Right lung (tissue), 2 donors: ENCODE measurements at regions not wholly inside any gene's neighbourhood (a gene's known extent, or its start where the extent isn't known, plus 50 kb on each side); places are given as distances from the start of the nearest gene placed in this dataset.
A peak's percentile ranks its signal among the peaks of the same experiment; 100 is the strongest.
"Not testable (repeated sequence)": the region's sequence is repeated elsewhere in the genome, so short reads cannot be mapped to it uniquely, and the experiment has no call there.

Experiments used
- DNase-seq, 2 donors: peaks; one replicate each; pipeline ENCODE4 v3.0.0-alpha.2; 2013

DNA sequence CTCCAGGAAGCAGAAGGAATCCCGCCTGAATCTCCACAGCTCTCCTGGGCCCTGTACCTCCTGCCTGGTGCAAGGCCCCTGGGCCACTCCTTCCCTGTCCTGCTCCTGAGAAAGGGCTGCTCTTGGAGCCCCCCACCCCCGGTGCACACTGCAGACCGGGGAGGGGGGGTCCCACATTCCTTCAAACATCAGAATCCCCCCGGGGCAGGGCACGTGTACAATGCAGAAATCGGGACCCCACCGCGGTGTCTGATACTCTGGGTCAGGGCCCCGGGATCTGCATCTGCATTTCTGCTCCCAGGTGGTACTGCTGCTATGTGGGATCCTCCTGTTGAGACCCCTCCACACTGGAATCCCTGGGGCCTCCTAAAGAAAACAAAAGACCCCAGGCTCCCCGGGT, 99.5 kb upstream of the GSE1 start:
- DNase-seq: no peak

DNA sequence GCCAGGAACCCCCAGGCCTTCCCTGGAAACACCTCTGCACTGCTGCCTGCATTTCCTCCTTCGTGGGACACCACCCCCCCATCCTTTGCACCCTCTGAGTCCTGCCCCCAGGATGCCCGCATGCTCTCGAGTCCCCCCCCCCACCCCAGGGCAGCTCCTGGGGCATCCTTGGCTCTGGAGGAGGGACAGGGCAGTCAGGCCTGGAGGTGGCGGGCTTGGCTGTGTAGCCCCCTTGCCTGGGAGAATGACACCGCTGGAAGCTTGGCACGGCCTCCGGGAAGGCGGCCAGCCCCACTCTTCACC, 98.9 kb upstream of the GSE1 start:
- DNase-seq: no peak

DNA sequence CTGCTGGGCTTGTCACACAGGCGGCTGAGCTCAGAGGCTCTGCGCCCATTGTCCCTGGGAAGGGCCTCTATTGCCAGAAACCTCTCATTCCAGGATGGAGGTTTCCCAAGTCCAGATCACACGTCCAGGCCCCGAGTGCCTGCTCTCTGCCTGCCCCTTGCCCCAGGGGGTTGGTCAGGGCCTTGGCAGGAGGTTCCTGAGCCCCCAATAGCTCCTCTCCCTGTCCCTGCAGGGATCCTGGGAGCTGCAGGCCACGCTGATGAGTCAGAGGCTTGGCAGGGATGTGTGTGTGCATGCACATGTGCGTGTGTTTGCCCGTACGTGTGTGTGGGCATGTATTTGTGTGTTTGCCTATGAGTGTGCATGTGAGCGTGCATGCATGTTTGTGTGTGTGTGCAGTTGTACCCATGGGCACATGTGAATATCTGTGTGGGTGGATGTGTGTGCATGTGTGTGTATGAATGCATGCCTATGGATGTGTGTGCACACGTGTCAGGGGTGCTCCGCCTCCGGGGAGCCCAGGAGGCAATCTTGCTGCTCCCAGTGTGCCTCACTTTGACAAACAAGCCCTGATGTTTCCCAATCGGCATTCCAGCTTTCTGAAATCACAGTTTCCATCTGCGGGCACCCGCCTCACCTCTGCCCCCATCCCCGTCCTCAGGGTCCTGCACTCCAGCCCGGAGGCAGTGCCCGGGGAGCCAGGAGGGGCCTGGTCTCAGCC, 98.4 kb upstream of the GSE1 start:
- peak; percentile 76 to 80 for DNase-seq

DNA sequence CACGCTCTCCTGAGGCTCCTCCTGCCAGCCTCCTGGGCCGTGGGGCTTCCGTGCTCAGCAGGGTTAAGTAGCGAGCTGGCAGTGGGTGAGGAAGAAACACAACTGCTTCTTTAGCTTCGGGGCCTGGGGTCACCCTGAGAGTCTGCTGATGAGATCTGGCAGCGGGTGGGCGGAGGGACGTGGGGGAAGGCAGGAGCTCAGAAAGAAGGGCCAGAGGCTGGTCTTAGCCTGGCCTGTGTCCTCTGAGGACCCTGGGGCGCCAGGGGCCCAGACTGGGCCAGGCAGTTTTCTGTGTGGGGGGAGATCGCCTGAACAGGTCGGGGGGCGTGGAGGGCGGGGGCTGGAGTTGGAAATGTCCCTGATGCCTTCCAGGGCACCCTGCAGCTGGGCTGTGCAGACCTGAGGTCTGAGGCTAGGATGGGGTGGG, 97.8 kb upstream of the GSE1 start:
- DNase-seq: no peak

DNA sequence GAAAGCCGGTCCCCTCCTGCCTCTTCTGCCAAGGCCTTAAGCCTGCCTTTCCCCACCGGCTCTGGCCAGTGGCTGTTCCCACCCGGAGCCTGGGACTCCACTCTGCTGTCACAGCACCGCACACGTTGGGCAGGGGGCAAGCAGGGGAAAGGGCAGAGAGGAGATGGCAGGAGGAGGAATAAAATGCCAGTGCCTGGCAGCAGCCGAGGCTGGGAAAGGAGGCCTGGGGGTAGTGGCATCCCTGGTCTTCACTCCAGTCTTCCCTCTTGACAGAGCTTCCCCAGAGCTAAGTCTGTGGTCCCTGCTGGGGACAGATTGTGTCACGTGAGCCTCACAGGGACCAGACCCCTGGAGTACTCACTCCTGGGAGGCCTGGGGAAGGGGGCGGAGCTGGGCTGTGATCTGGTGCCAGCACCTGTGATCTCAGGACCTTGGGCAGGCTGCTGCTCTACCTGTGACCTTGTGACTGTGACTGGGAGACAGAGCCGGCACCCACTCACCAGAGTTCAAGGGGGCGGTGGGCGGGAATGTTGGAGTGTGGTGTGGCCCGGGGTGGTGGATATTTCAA, 97.2 kb upstream of the GSE1 start:
- DNase-seq: no peak

DNA sequence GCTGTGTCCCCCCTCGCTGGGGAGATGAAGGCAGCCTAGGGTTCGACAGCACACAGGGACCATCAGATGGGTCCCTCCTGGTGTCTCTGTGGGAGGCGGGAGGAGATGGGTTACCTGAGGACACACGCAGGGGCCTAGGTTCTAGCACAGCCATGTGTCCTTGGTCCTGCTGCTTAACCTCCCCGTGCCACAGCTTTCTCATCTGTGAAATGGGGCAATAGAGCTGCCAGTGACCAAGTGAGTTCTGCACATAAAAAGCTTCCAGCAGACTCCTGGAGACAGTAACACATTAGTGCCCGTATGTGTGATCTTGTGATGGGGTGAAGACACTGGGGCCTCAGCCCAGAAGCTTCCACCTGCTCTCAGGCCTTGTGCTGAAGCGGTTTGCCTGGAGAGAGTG, 96.0 kb upstream of the GSE1 start:
- no peak for DNase-seq

DNA sequence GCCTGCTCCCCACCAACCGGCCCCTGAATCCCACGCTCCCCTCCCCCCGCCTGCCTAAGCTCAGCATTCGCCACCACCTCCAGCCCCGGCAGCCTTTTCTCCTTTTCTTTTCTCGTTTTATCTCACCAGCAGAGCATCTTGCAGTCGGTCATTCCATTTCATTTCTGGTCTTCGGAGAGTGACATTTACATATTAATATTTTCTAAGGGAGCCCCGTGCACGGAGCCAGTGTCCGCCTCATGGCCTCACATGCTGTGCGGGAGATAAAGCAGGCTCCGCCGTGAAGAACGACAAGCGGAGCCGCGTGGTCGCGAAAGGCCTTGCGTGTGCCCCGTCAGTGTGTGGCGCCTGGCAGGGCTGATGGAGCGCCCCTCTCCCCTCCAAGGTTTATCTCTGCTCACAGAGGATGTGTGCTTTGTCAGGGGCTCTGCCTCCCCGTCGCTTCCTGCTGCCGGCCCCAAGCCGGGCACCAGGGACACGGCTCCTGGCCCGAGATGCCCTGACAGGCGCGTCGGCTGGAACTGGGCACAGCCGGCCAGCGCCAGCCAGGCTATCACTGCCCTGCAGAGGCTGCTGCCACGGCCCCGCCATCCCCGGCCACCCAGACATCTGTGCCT, 95.5 kb upstream of the GSE1 start:
- no peak for DNase-seq

DNA sequence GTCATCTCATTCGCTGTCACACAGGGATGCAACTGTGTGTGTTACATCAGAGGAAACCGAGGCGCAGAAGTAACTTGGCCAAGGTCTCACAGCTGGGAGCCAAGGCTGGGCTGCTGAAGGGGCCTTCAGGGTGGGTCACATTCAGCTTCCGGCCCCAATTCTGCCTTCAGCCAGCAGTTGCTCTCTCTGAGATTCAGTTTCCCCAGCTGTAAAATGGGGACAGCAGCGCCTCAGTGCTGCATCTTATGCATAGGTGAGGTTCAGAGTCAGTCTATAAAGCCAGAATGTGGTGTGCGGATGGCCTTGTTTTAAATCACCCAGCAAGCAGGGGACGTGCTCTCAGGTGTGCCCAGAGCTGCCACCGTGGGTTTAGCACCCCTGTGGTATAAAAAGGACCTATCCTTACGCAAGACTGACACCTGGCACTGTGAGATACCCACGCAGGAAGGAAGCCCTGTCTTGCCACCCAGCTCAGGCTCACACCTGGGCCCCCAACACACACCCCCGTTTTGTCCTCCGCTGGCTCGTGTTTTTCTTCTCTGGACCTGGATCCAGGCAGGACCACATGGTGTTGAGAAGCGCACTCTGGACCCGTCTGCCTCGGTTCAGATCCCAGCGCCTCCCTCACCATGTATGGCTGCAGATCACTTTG, 94.6 kb upstream of the GSE1 start:
- no peak for DNase-seq

DNA sequence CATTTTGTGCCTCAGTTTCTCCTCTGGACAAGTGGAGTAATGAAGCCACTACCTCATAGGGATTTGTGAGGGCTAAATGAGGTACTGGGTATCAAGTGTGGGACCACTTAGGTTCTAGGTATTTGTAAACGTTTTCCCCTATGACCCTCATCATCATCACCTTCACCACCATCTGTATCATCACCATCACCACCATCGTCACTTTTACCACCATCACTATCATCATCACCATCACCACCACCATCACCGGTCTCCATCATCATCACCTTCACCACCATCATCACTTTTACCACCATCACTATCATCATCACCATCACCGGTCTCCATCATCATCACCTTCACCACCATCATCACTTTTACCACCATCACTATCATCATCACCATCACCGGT, 94.1 kb upstream of the GSE1 start:
- DNase-seq: not testable (repeated sequence)

DNA sequence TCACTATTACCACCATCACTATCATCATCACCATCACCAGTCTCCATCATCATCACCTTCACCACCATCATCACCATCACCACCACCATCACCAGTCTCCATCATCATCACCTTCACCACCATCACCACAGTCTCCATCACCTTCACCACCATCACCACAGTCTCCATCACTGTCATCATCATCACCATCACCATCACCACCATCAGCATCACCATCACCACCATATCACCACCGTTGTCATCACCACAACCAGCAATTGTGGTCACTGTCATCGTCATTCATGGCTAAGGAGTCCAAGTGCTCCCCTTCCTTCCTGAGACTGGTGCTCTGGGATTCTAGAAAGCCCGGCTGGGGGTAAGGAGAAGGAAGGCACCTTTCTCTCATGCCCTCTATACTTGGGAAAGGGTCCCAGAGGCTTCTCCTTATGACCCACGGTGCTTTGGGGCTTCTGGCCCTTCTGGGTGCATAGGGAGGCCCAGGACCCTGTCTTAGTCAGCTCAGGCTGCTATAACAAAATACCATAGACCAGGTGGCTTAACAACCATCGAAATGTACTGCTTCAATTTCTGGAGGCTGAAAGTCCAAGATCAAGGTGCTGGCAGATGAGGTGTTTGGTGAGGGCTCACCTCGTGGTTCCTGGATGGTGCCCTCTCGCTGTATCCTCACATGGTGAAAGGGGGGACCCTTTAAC, 93.4 kb upstream of the GSE1 start:
- no peak for DNase-seq

DNA sequence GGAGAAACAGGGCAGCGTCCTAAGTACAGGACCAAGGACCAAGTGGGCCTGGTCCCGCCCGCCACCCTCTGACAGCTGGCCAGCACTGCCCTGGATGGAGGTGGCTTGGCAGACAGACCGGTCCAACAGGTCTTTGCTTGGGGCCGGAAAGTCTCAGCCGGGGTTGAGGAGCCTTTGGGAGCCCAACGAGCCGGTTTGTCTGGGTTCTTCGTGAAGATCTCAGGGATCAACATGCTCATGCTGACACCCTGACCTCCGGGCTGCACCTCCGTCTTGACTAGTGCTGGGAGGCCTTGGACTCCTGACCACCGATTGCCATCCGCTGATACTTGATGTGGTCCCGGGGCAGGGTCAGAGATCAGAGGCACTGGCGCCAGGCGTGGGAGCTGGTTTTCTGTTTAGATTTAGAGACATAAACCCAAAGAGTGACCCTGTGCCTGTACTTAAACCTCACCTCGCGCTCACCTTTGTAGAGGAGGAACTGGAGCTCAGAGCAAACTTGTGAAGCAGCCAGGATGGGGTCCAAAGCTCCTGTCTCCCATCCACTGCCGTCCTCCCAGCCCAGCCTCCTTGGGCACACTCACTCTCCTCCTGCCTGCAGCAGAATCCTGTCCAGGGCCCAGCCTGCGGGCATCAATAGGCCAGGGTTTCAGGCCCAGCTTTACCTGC, 92.1 kb upstream of the GSE1 start:
- peak; percentile 57 to 74 for DNase-seq

DNA sequence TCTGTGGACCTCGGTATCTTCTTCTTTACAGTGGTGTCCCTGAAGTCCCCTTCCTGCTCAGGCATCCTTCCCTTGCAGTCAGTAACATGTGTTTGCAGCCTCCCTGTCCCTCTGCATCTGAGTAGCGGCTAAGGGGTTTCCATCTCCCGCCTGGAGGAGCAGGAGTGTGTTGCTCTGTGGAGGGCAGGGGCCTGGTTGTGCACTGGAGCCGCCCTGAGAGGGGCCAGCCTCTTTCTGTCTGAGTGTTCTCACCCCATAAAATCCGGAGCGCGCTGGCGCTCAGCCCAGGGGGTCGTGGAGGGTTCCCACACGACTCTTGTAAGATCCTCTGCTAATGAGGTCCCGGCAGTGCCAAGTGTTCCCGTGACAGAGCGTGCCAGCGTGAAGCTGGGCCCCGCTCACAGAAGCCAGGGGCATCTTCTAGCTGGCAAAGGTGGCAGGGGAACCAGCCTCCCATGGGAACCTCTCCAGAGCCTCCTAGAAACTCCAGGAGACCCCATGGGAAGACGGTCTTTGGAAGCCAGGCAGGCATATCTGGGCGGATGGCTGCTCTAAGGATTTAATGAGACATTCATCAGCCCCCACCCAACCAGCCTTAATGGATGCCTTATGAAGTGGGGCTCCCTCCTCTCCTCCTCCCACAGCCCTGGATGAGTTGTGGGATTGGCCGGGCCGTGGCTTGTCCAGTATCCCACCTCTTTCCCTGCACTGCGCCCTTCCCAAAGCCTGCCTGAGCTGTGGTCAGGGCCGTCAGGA, 91.4 kb upstream of the GSE1 start:
- peak; percentile 91 to 92 for DNase-seq

DNA sequence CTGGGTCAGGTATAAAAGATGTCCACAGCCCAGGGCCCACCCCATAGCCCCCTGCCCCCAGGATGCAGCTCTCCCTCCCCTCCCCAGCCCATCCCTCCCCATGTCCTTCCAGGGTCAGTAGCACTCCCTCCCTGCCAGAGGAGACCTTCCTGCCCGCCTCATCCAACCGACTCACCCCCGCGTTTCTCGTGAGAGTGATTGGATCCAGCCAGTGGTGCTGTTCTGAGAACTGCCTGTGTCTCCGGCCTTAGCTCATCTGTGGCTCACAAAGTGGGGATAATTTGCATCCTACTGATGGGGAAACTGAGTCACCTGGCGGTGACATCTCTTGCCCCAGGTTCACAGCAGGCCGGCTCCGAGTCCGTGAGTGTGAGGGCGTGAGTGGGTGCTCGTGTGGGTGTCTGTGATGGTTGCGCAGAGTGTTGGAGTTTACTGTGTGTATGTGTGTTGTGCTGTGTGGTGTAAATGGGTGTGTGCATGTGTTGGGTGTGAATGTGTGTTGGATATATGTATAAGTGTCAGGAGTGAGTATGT, 90.7 kb upstream of the GSE1 start:
- no peak for DNase-seq

DNA sequence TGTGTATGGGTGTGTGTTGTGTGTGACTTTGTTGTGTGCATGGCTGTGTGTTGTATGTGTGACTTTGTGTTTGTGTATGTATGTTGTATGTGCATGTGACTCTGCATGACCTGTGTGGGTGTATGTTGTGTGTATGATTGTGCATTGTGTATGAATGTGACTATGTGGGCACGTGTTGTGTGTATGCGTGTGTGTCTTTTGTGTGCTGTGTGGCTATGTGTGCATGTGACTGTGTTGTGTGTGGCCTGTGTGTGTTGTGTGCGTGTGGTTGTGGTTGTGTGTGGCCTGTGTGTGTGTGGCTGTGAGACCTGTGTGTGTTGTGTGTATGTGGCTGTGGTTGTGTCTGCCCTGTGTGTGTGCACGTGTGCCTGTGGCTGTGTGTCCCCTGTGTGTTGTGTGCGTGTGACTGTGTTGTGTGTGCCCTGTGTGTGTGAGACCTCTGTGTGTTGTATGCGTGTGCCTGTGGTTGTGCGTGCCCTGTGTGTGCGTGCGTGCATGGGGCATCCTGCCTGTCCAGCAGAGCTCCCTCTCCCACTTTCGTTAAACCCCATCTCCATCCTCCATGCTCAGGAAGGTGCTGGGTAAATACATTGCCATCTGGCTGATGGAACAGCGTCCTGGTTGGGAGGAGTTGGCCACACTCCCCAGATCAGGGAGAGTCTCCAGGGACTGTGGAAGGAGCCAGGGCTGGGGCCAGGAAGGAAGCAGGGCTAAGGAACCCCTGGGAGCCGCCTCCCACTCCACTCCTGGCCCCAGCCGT, 90.1 kb upstream of the GSE1 start:
- no peak for DNase-seq

DNA sequence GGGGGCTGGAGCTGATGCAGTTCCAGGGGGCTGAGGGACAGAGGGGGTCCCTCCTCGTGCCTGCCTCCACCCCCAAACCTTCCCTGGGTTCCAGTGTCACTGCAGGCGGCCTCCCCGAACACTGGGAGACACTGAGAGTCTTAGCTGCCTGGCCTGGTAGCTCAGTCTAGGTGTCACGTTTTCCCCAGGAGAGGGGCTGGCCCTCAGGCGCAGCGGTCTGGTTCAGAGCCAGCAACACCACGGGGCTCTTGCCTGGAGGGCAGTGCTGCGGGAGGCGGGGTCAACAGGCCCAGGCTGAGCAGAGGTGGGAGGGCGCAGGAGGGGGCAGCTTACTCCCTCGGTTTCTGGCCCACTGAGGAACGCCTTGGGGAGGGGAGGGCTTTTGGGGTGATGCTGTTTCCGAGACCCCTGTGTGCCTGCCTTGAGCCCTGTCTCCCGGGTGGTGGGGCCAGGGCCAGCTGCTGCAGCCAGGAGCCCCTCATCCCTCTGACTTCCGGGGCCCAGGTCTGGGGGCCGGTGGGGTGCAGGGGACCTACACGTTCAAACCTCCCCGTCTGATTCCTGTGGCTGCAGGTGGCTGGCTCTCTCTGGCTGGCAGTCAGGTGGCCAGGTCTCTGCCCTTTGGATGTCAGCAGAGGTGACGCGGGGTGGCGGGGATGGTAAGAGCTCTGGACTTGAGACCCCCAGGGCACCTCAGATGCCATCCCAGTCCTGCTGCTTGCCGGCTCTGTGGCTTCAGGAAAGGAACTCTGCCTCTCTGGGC, 89.3 kb upstream of the GSE1 start:
- peak in 1 of 2 donors; percentile 50 for DNase-seq

DNA sequence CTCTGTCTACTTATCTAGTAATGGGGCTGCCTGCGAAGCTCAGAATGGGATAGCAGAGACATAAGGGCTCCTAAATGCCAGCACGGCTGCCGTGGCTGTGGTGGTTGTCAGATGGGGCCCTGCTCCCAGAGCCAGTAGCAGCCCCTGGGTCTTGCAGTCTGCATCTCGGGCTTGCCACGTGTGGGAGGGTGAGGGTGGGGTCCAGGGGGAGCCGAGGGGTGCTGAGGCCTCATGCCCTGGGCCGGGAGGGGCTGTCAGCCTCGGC, 88.8 kb upstream of the GSE1 start:
- no peak for DNase-seq

DNA sequence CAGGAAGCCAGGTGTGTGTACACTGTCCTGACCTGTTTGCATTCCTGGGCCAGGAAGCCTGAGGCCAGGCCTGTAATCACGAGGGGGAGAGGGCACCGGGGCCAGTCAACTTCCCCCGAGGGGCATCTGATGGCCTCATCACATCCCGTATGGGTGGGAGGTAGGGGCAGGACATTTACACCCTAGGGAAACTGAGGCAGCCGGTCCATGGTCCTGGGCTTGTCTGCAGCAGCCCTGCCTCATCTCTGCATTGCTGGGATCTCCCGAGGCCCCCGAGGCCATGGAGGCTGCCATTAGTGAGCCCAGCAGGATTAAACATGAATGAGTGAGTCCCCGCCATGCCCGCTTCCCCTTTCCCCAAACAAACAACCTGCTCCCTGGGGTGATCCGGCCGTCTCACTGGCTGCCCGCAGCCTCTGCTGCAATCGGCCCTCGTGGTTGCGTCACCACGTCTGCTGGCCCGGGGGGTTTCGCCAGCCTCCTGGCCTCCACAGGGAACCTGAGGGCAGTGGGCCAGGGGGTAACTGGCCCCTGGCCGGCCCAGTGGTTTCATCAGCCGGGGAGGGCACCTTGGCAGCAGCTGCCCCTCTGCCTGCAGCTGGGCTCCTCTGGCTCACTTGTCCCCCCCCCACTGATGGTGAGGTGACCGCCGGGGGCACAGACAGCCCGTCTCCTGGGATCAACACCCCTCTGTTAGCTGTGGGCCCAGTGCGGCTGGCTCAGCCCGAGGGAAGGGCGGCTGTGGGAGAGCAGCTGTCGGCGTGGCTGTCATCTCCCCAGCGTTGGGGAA, 88.3 kb upstream of the GSE1 start:
- no peak for DNase-seq

DNA sequence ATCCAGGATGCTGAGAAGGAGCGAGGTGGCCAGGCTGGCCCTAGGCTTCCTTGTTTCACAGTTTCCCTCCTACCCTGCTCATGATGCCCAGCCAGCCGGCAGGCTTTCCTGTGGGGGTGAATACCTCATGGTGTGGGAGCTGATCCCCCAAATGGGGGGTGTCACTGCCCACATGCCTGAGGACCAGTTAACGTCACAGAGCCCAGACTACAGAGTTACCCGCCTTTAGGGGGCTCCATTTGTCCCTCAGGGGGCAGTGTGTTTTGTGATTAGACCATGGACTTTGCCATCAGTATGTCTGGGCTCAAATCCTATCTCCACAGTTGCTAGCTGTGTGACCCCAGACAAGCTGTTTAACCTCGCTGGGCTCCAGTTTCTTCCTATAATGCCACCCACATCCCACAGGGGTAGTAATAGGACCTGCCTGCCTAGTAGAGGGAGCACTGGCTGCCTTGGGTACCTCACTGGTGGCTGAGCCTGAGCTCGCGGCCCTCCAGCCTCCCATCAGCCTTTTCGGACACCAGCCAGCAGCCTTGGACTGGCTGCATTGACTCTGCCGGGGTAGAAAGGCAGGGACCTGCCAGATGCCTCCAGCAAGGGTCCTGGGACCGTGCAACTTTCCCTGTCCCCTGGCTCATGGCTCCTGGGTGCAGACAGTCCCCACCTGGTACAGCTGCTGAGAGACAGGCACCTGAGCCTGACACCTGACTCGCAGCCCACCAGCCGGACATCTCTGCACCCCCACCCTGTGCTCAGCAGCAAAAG, 87.5 kb upstream of the GSE1 start:
- DNase-seq: no peak
